Inferior parietal cortex (tissue), 1 donor: ENCODE measurements at regions not wholly inside any gene's neighbourhood (a gene's known extent, or its start where the extent isn't known, plus 50 kb on each side); places are given as distances from the start of the nearest gene placed in this dataset.
"Not testable (repeated sequence)": the region's sequence is repeated elsewhere in the genome, so short reads cannot be mapped to it uniquely, and the experiment has no call there.

ENCODE experiments used
- DNase-seq: peaks from one replicate; pipeline ENCODE4 v3.0.0-alpha.2; 2016; ENCODE audit errors: extremely low spot score

DNA sequence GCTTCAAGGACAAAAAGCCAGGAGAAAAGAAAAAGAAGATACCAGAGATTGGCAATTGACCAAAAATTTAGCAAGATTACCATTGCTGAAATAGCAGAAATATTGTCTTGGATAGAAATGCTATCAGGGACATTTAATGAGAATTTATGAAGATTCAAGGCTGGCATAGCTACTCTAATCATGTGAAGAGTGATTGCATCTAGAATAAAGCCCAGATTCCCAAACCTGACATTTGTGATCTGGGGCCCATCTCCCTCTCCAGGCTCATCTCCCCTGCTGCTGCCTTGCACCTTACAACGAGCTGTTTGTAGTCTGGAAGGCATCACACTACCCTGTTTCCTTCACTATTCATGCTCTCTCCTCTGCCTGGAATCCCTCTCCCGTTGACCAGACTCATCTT lies 114.5 kb downstream of the C9orf152 start:
- DNase-seq: no peak

GRCh38 chr9:110093871-110094270 lies 114.1 kb downstream of the C9orf152 start:
- DNase-seq: no peak

DNA sequence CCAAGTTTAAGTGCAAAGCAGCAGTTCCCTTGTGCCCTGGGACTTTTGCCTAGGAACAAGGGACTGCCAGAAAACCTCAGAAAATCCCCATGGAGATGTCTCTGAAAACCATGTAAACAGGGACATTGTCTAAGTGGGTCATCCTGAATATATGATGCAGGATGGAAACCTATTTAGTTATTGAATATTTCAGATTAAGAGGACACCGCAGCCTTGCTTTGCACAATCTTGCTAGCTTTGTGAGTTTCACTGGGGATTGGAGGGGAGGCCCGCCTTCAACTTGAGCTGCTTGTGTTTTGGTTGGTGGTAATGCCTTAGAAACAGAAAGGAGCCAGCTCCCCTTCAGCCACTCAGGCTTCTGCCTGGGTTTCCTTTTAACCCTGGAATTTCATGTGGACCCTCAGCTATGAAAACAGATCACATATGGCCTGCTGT lies 112.8 kb downstream of the C9orf152 start:
- no peak for DNase-seq

GRCh38 chr9:110095776-110096175 lies 112.2 kb downstream of the C9orf152 start:
- DNase-seq: no peak

- not testable (repeated sequence) for DNase-seq
Observed at GRCh38 chr9:110096674-110097073, 111.3 kb downstream of the C9orf152 start.

DNA sequence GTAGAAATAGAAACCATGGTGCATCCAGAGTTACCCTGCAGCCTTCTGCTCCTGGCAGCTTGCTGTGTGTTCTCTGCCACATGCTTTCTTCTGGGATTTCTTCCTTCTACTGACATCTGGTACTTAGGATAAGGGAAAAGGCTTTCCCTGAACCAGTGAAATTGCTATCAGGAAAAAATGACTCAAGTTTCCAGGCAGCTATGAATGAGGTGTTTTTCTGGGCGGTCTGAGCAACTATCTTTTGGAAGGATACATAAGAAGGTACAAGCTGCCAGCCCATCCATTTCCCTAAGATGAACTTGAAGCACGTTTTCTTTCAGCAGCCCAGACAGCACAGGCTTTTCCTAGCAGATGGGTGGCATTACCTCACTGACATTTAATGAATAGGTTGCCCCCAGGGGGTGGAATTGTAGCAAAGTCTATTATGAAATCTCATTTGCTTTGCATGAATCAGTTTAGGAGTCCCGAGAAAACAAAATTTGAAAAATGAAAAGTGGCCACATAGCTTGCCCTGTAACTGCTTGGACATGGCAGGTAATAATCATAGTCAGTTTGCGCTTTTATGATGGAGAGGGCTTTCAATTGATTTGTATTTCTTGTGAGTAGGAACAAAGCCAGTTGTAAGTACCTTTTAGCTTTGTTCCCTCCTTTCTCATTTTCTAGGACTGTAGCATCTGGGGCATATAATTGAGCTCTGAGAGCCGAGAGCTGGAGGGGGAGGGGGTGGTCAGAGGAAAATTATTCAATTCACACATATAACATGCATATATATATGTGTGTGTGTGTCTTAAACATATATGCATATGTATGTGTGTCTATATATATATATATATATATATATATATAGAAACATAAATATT lies 108.5 kb downstream of the C9orf152 start:
- peak; percentile 32 for DNase-seq

GRCh38 chr9:110101531-110102161 lies 106.3 kb downstream of the C9orf152 start:
- no peak for DNase-seq

DNA sequence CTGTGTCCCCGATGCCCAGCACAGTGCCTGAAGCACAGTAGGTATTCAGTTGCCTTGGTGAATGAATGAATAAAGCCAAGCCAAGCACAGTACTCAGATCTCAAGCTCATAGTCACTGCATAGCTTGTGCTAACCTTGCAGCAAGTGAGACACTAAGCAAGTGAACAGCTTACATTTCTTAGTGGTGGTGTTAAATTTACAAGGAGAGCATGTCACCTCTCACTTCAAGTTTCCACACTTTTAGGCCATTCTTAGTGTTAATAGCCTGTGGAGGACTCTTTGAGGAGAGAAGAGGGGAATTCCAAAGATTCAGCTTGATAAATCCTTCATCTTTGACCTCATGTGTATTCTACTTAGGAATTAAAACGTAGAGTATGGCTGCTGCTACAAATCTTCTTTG lies 104.7 kb downstream of the C9orf152 start:
- DNase-seq: no peak

GRCh38 chr9:110104261-110104809 lies 103.6 kb downstream of the C9orf152 start:
- DNase-seq: no peak

DNA sequence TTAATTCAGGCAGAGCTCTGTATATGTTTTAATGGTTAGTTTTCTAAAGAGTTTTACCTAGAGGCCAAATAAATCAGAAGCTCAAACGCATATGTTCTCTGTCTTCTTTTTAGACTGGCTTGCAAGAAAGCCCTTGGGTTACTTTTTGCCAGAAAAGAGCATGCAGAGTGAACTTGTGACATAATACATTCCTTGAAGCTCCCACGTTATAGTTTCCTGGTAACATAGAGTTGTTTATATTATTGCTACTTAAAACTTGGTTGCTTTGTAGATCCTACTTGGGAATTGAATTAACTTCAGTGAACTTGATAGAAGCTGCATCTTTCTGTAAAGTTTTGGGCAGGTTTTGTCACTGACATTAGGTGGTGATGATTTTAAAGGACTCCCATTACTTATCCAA lies 102.9 kb downstream of the C9orf152 start:
- DNase-seq: no peak

DNA sequence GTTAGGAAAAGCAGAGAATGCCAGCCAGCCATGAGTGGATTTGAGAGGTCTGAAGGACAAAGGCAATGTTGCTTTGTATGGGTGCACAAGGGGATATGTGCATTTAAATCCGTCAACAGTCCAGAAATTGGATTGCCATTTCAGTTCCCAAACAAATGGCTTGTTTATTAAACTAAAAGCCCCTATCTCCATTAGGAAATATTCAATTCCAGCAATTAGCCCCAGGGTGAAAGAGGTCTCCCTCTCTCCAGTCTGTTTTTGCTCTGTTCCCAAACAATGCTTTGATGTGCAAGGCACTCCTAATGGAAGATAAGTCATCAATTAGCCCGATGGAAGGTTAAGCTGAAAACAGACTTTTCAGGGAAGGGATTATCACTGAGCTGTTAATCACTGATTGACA lies 101.3 kb downstream of the C9orf152 start:
- DNase-seq: no peak

DNA sequence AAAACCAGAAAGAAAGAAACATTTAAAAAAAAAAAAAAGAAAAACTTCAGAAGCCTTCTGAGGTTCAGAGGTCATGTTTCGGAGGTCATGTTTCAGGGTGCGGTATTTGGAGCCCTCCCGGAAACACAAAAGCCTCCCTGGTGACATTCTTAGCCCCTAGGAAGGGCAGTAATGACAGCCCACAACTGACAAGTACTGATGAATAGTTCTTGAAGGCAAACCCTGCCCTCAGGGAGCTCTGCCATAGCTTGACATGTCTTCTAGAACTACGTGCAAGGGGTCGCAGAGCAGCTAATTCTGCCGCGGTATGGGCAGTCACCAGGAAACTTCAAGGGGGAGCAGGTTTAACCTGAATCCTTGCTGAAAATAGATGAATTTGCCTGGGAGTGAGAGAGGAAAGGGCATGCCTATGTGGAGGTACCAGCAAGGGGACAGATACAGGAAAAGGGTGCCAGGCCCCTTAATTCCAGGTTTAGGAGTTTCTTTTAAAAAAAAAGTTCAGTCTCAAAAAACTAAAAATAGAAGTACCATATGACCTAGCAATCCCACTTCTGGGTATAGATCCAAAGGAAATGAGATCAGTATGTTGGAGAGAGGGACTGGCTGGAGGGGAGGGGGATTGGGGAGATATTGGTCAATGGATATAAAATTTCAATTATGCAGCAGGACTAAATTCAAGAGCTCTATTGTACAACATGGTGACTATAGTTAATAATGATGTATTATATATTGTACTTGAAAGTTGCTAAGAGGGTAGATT lies 98.4 kb downstream of the C9orf152 start:
- DNase-seq: no peak

GRCh38 chr9:110110154-110110553 lies 97.8 kb downstream of the C9orf152 start:
- no peak for DNase-seq

DNA sequence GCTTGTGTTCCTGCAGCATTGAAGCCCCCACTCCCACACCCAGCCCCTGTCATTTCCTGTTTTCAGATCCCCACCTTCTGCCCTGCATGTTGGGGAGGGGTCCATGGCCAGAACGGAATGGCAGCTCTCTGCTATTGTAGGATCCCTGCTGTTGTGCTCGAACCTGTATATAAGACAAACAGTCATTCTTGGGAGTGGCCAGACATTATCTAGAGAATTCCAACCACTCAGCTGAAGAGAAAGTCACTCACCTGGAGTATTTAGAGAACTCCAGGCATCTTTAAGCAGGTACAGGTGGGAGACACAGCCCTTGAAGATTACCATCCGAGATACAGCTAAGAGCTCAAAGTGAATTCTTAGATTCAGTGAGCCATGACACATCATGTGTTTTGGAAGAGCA lies 96.1 kb downstream of the C9orf152 start:
- DNase-seq: no peak

- no peak for DNase-seq
Observed at GRCh38 chr9:110112792-110113191, 95.2 kb downstream of the C9orf152 start.

GRCh38 chr9:110114086-110114858 lies 93.7 kb downstream of the C9orf152 start:
- DNase-seq: no peak

GRCh38 chr9:110114859-110115201 lies 93.1 kb downstream of the C9orf152 start:
- no peak for DNase-seq

- peak; percentile 17 for DNase-seq
Observed at GRCh38 chr9:110115341-110115820, 92.6 kb downstream of the C9orf152 start.

DNA sequence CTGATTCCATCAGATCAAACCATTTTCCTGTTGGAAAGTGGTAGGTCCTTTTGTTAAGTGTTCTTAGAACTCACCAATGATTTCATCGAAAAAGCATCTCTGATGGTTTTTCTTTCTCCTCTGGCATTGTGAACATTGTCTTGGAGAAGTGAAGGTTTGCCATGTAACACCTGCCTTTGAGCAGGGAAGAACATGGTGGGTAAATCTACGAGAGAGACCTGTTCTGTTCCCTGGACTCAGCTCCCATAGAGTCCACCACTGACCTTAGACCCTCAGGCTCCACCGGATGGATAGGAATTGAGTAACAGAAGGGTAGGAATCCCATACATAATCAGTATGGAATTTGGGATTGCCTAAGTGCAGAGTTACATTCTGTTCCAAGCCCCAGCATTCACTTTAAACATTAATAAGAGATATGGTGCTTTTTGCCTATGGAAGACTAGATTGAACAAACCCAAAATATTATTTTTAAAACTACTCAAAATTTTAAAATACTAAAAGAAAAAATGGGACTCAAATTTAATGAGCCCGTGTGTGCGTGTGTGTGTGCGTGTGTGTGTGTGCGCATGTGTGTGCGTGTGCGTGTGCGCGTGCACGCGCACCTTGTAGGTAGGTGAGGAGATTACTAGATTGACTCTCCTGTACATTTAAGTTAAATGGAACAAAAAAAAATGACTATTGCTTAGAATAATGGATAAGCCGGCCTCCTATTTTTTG lies 92.0 kb downstream of the C9orf152 start:
- DNase-seq: no peak

- no peak for DNase-seq
Observed at GRCh38 chr9:110116543-110116885, 91.4 kb downstream of the C9orf152 start.

- no peak for DNase-seq
Observed at GRCh38 chr9:110121170-110121569, 86.8 kb downstream of the C9orf152 start.
